Stimulated activated CD8-positive, alpha-beta memory T cell treated with anti-CD3 and anti-CD28 coated beads, Interleukin-12 subunit alpha, Interleukin-12 subunit beta, amount 100 ng/mL, for 1 hour (primary cell): ENCODE measurements at regions not wholly inside any gene's neighbourhood (a gene's known extent, or its start where the extent isn't known, plus 50 kb on each side); places are given as distances from the start of the nearest gene placed in this dataset.

ENCODE experiments used
- DNase-seq: peaks from one replicate; pipeline ENCODE4 v3.0.0-alpha.2; 2020; ENCODE audit warnings: low read depth

DNA sequence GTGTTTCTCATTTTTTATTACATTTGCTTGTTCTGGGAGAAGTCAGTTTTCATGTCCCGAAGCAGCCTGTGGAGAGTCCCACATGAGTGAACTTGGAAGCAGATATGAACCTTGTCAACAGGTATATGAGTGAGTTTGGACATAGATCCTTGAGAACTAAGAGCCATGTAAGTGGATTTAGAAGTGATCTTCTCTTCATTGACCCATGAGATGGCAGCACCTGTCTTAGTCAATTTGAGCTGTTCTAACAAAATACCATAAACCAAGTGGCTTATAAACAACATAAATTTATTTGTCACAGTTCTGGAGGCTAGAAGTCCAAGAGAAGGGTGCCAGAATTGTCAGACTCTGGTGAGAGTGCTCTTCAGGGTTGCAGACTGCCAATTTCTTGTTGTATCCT, 1043.8 kb downstream of the ADGRL3 start:
- DNase-seq = no peak

DNA sequence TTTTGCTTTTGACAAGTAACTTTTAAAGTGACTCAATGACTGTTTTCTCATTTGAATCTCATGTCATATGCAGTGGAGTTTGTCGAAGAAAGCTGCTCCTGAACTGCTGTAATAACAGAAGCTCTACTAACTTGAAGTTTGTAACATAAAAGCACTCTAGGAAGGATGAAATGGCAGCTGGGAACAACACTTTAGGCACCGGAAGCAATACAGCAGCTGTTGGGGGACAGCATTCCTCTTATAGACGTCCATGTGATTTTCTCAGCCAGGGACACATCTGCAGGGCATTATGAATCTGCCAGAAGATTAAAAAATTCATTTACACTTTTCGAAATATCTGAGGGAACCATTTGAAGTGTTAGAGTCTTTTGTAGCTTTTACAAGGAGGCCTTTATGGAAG, 1035.8 kb downstream of the ADGRL3 start:
- DNase-seq = no peak

DNA sequence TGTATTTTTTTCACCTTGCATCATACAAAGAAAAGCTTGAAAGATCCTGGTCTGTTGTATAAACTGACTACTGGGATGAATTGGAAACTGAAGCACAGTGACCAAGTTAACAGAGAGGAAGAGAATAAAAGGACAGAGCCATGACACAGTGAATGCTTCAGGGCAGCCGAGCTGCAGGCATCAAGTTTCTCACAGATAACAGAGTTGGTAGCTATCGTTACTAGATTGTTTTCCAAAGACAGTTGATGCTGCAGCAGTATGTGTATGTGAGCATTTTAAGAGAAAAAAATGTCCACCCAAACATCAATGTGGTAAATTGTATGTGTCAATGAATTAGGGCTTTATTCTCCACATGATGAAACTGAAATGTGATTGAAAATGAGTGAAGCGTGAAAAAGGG, 1032.7 kb downstream of the ADGRL3 start:
- DNase-seq = no peak

DNA sequence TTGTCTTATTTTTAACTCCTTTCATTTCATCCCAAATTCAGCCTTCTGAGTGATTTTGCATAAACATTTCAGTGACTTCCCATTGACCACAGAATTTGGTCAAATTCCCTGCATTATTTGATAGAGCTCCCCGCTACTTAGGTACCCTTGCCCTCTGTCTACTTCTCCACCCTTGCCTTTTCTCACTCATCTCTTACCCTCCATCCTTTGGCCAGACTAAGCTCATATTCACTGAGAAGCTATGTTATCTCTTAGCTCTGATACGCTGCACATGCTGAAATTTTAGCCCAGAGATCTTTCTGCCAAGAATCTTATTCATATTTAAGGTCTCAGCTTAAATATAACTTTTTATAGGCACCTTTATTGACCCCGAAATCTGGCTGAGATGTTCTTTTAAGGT, 1031.9 kb downstream of the ADGRL3 start:
- DNase-seq = no peak

DNA sequence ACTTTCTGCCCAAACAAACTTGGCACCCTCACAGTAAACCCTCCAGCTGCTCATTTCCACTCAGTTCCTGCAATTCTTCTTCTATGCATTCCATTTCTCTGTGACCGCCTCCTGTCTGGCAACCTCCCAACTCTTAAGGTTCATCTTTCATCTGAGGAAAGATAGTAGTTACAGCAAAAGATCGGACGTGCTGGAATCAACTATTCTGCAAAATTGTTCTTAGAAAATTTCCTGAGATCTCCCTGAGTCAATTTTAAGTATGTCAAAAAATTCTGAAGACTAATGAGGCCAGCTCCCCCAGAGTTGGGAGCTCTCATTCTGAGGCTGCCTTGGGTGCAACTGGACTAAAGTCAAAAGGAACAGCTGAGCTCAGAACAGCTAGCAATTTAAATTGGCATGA, 1026.0 kb downstream of the ADGRL3 start:
- no peak for DNase-seq

DNA sequence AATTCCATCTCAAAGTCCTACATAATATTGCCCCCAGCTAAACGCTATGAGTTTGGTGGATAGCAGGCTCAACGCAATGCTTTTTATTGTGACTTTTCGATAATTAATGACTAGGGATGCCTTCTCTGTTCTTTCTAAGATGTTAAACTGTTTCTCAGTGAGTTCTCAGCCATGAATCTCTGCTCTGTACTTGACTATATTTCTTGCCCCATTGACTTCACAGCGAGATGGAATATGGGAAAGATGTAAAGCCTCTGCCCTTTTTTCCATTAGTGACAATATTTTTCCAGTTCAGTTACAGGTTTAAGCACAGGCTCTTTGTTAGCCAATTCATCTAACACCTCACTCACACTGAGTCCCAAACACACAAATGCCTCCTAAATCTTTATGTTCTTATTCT, 1022.0 kb downstream of the ADGRL3 start:
- no peak for DNase-seq

DNA sequence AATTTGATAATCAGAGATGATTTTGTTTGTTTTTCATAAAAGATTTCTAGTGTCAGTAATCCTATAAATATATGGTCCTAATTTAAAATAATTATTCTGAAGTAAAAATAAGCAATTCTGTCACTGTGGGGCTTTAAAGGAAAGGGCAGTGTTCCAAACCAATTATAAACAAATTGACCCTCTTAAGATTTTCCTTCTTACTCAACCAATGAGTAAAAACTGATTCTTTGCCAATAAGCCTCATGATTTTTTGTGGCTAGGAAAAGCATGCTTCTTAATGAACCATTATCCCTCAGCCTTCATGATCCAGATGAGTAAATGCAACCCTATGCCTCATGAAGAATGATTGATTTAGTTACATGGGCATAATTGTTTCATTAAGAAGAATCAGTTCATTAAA, 1010.4 kb downstream of the ADGRL3 start:
- no peak for DNase-seq

DNA sequence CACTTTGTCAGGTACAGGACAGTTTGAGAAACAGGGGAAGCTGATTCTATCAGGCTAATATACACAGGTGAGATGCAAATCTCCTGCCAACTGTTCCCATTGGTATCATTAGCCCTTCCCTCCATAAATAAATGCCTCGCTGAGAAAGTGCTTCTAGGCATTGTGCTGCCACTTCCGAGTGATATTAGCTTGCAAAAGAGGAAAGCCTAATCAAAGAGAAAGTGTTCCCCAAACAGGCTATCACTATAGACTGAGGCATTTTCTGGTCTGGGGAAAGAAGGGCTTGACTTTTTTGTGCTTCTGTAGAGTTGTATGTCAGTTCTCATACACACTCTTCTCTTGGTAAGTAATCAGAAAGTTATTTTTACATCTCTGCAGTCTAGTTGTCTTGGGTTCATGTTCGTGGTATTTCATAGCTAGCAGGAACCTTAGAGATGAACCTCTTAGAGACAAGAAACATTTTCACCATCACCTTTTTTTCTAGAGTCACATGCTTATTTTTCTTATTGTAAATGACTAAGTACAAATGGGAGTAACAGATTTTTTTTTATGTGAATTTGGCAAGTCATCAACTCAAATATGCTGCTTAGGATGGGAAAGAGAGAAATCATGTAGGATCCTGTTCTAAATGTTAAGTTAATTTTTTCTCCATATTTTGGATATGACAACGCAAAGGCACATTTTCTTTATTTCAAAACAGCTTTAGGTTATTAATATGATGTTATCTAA, 1009.8 kb downstream of the ADGRL3 start:
- DNase-seq = no peak

DNA sequence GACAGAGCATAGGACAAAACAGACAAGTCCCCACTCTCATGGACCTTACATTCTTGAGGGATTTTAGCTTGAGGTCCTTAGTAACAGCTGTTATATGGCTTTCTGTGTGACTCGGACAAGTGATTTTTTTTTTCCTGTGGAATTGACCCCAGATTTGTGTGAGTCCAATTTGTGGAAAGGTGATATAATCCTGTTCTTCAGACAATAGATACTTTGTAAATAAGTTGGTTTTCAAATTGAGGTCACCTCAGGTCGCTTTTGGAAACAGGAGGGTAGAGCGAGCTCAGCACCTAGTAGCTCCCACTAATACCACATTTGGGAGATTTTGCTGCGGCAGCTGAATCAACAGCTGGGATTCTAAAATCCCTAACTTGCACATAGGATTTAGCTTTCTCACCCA, 1008.8 kb downstream of the ADGRL3 start:
- DNase-seq = no peak

DNA sequence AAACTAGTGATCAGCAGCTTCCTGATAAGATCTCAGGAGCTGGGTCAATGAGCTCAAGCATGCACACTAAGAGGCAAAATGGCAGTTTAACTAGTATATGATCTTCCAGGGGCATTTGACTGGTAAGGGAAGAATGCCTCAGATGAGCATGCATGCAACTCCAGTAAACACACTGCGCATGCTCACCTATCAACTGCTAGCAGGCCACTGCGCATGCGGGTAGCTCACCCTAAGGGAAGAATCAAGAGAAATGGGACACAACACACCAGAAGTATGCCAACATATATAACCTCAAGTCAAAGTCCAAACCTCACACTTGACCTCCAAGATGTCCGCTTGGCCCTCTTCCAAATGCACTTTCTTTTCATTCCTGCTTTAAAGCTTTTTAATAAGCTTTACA, 1004.0 kb downstream of the ADGRL3 start:
- DNase-seq = no peak

DNA sequence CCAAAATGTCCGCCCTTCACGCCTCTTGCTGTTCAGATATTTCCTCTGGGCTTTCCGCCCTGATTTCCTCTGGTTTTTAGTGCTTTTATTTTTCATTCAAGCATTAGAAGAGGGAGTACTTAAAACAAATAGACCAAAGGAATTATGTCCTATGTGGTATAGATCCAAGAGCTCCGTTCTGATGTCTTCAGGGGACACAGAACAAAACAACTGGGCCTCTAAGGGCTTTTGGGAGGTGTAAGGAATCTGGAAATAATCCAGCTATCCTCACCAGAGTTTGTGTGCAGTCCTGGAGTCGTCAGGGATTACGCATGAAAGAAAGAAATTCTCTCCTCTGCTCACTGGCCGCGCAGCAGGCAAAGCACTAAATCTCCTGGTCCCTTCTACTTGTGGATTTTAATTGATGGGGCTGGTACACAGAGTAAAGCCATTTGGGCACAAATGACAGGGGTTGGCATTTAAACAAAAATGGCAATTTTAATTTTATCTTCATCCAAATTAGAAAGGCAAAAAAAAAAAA, 999.2 kb downstream of the ADGRL3 start:
- DNase-seq = no peak

DNA sequence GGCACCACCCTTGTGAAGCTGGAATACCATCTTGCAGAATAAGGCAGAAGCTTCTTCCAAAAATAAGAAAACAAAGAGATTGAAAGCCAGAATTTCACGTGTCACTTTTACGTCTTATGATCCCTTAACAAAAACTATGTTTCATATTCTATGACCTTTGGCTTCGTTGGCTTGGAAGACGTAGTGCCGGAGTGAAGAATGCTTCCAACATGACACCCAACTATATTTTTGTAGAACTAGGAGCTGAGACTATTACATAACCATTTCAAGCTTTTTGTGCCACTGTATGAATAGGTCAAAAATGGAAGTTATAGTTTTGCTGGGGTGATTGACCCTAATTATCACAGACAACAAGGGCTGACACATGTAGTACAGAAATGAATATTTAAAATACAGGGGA, 996.2 kb downstream of the ADGRL3 start:
- DNase-seq = no peak

DNA sequence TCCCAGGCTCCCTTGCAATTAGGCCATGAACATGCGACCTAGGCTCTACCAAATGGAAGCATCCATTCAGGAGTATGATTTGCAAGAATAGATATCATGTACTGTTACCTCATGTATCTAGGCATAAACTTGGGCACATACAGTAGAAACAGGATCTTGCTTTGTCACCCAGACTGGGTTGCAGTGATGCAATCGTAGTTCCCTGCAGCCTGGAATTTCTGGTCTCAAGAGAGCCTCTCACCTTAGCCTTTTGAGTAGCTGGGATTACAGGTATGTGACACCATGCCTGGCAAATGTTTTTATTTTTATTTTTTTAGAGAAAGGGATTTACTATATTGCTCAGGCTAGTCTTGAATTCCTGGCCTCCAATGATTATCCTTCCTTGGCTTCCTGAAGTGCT, 994.2 kb downstream of the ADGRL3 start:
- DNase-seq = no peak

DNA sequence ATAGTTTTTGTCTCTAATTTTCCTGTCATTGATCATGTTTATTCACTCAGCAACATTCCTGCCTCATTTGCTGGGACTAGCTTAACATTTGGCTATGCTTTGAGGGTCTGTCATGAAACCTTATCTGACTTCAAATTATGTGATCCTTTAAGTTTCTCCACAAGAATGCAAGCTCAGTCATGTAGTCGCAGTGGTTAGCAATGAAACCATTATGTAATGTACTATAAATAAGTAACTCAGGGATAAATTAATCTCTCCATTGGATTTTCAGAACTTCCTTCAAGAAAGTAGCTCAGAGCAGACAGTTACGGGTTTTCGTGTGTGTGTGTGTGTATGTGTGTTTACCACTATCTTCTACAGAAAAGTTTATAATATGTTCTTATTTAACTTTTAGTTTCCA, 993.6 kb downstream of the ADGRL3 start:
- no peak for DNase-seq

DNA sequence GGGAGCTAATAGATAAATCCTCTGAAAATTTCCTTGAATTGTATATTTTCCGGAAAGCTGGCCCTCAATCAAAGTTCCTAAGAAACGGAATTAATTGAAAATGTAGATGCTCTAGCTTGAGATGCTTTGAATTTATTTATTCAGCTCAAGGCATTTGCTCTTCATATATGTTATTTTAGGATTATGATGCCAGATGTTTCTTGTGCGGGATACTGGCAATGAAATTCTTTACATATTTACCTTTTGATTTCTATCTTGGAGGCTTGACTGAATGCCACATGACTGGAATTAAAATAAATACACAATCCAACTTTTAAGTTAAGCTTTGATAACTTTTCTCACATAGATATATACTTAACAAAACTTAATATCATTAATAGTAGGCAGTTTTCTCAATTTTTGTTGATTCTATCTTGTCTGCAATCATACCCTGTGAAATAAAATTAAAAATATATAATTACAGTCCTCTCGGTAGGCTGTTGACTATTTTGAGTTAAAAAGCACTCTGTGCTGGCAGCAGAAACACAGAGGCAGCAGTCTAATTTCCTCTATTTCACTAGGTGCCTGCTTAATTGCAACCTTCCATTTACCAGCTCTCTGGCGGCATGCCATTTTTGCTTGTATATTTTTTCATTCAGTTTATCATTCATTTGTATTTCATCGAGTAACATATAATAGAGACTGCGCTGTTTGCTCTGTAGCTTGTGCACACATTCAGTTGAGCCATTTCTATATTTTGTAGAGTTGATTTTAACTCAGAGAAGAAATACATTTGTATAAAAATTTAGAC, 991.5 kb downstream of the ADGRL3 start:
- DNase-seq = no peak

DNA sequence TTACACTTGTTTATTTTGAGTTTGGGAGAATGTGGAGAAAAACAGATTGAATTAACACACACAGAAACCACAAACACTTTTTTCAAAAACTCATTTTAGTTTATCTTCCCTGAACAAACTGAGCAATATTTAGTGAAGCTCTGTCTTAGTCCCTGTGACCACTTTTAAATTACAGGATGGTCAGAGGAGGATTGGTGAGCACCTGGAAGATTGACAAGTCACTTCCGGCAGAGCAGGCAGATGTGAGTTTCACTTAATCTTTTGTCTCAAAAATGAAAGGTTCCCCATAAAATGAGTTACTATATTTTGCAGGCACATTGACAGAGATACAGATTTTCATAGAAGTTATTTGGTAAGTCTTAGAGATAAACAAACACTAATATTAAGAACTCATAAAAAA, 970.1 kb downstream of the ADGRL3 start:
- DNase-seq = no peak

DNA sequence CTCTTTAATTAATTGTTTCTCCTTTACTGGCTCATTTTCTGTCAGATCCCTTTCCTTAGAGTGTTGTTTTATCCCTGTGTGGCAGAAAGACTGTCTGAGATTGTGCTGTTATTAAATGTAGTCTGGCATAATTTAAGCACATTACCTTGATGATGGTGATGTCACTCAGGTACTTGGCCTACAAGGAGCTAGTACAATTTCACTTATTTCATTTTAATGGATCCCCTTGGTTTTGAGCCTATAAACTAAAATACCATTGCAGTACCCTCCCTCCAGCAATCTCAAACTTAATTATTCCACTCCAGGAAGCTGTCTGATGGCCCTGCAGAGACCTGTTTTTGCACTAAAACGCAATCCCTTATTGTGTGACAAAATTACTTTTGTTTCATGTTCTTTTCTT, 968.6 kb downstream of the ADGRL3 start:
- DNase-seq = no peak

DNA sequence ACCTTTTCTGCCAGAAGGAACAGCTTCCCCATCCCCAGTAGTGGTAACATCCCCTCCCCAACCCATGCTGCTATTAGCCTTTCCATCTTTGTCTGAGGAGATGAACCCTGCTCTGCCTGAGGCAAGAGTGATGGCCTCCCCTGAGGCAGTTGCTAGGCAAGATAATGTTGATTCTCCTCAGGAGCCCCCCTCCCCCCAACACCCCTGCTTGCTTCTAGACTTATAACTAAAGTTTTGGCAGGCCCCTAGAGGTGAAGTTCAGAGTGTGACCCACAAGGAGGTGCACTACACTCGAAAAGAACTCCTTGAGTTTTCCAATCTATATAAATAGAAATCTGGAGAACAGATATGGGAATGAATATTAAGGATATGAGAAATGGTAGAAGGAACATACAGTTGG, 962.5 kb downstream of the ADGRL3 start:
- no peak for DNase-seq

DNA sequence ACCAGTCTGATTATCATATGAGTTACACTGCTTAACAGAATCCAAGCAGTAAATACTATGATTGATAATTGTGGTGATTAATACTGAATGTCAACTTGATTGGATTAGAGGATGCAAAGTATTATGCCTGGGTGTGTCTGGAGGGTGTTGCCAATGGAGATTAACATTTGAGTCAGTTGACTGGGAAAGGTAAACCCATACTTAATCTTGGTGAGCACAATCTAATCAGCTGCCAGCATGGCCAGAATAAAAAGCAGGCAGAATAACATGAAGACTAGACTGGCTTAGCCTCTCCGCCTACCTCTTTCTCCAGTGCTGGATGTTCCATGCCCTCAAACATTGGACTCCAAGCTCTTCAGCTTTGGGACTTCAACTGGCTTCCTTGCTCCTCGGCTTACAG, 961.3 kb downstream of the ADGRL3 start:
- no peak for DNase-seq

DNA sequence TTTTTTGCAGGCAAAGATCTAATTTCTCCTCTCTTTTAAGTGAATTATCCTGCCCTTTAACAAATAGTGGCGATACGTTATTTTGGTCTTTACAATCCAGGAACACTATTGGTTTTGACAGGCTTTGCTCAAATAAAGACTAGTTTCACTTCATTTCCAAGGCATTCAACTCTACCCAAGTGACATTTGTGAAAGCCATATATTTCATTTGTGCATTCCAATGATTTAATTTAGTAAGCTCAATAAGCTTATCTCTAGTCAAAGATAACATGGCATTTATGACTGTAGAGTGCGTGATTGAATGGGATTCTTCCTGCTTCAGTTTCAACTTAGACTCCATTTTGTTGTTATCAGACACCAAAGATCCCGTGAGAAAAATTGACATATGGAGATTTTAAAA, 959.8 kb downstream of the ADGRL3 start:
- DNase-seq = no peak

DNA sequence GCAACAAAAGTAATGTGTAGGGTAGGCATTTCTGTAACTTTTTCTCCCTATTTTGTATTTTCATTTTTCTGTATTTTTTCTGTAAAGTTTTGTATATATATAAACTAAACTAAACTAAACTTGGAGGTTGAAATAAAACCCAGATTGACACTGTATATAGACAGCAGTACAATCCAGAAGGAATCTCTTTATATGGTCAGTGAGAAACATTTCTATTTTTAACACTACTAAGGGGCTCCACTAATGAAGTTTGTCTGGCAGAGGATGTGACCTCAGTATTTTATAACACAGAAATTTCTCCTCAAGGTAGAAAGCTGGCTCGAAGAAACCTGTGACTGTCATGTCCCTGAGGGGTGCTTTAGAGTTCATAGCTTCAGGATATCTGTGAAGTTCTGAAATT, 959.2 kb downstream of the ADGRL3 start:
- DNase-seq = no peak

DNA sequence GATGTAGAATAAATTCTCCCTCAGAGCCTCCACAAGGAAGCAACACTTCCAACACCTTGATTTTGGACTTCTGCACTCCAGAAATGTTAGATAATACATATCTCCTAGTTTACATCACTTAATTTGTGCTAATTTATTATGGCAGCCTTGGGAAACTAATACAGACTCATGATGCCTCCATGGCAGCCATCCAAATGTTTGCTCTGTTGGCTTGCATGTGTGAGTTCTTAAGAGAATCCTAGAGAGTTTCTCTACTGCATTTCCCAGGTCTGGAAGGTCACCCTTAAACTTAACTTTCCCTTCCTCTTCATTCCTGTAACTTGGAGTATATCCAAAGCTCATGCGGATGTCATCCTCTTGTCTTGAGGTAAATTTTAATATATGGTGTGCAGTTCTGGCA, 956.1 kb downstream of the ADGRL3 start:
- no peak for DNase-seq

DNA sequence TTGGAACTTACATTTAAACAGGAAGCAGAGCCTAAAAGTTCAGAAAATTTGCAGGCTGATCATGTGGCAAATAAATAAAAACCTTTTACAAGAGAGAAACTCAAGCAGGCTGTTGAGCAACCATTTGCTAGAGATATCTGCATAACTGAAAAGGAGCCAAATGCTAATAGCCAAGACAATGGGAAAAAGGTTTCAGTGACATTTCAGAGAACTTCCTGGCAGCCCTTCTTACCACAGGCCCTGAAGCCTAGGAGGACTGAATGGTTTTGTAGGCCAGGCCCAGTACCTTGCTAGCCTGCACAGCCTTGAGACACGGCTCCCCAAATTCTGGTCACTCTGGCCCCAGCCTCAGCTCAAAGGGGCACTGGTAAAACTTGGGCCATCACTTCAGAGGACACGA, 945.1 kb downstream of the ADGRL3 start:
- no peak for DNase-seq

DNA sequence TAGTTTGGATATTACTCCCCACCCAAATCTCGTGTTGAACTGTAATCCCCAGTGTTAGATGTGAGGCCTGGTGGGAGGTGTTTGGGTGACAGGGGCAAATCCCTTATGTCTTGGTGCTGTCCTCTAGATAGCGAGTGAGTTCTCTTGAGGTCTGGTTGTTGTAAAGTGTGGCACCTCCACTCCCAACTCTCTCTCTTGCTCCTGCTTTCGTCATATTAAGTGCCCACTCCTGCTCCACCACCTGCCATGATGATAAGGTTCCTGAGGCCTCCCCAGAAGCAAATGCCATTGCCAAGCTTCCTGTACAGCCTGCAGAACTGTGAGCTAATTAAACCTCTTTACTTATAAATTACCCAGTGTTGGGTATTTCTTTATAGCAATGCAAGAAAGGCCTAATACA, 944.3 kb downstream of the ADGRL3 start:
- DNase-seq = no peak
